VCaP (cell line): ENCODE measurements at regions not wholly inside any gene's neighbourhood (a gene's known extent, or its start where the extent isn't known, plus 50 kb on each side); places are given as distances from the start of the nearest gene placed in this dataset.

ENCODE experiments used
- H3K27ac ChIP-seq: fragments of 450-650 bp; 2 replicates; pipeline ENCODE4 v1.5.1; 2017
- TF ChIP-seq, protein P1 (sequence below): fragments of 450-650 bp; conservative IDR thresholded peaks from 2 replicates; pipeline ENCODE4 v1.5.1; 2017; ENCODE audit warnings: mild to moderate bottlenecking, moderate library complexity

DNA sequence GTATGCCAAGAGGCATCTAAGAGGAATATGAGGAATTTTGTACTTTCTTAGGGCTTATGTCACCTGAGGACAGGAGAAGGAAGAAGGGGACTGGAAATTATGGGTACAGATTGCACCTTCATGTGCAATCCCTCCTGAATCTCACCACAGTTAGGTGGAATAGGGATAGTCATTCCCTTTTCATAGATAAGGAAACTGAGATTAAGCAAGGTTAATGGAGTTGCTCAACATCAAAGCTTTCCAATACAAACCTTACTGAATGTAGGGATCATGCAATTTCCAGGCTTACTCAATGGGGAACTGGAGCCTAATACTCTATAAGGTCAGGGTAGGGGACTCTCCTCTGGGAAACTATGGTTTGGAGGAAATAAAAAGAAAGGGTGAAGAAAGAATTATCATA lies 133.0 kb downstream of the C11orf87 start:
- TF ChIP-seq, protein P1, sequence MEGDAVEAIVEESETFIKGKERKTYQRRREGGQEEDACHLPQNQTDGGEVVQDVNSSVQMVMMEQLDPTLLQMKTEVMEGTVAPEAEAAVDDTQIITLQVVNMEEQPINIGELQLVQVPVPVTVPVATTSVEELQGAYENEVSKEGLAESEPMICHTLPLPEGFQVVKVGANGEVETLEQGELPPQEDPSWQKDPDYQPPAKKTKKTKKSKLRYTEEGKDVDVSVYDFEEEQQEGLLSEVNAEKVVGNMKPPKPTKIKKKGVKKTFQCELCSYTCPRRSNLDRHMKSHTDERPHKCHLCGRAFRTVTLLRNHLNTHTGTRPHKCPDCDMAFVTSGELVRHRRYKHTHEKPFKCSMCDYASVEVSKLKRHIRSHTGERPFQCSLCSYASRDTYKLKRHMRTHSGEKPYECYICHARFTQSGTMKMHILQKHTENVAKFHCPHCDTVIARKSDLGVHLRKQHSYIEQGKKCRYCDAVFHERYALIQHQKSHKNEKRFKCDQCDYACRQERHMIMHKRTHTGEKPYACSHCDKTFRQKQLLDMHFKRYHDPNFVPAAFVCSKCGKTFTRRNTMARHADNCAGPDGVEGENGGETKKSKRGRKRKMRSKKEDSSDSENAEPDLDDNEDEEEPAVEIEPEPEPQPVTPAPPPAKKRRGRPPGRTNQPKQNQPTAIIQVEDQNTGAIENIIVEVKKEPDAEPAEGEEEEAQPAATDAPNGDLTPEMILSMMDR, result no peak
- no peak overlapping the region for H3K27ac ChIP-seq

DNA sequence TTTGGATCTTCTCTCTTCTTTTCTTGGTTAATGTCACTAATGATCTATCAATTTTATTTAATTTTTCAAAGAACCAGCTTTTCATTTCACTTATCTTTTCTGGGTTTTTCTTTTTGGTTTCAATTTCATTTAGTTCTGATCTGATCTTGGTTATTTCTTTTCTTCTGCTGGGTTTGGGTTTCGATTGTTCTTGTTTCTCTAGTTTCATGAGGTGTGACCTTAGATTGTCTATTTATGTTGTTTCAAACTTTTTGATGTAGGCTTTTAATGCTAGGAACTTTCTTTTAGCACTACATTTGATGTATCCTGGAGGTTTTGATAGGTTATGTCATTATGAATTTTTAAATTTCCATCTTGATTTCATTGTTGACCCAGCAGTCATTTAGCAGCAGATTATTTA lies 142.3 kb downstream of the C11orf87 start:
- TF ChIP-seq, protein P1, result no peak
- H3K27ac ChIP-seq, result no peak overlapping the region

DNA sequence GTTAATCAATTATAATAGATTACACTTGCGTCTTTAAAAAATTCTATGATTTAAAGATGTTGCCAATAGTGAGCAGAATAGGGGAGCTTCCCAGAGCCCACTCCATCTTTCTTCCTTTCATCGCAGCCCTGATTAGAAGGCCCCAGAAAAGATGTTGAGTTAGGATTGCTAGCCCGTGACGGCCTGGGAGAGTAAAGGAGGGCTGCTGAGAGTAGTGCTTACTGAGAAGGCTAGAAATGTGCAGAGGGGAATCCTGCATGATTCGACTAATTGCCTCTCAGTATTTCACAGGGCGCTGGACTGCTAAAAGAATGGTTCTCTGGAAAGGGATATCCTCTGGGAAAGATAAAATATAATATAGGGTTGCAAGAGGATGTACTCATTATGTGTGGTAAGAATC lies 160.5 kb downstream of the C11orf87 start:
- TF ChIP-seq, protein P1, result no peak
- no peak overlapping the region for H3K27ac ChIP-seq

DNA sequence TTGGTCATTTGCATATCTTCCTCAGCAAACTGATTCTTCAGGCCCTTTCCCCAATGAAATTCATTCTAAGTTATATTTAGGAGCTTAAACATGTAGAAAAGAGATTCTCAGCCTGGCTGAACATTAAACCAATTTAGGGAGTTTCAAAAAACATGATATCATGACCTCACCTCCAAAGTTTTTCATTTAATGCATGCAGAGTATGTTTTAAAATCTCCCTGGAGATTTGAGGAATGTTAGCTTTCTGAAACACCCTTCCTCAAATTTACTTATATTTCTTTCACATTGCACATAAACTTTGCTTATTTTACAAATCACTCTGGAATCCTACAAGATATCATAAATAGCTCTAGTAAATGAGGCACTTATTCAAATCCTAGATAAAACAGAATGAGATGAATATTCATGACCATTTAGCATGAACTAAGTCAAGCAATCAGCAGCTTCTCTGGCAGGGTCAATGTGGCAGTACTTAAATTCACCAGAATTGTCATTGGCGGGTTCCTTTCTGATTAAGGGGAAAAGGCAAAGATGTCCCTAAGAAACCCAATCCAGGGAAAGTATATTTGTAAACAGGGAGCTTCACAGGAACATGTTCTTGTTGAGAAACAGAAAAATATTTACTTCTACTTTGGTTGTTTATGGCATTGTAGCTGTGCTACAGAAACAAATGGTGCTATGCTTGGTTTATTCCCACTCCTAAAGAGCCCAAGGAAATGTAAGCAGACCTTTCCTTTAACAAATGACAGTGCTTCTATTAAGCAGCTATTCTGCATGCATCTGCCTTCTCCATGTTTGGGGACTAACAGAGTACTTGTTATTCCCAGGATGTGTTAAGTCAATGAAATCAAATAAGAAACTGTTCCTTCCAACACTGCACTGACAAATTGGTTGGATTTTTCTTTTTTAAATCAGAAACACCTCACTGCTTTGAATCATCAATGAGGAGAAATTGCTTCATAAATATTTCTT lies 162.3 kb downstream of the C11orf87 start:
- H3K27ac ChIP-seq, result no peak overlapping the region
- TF ChIP-seq, protein P1, result no peak

DNA sequence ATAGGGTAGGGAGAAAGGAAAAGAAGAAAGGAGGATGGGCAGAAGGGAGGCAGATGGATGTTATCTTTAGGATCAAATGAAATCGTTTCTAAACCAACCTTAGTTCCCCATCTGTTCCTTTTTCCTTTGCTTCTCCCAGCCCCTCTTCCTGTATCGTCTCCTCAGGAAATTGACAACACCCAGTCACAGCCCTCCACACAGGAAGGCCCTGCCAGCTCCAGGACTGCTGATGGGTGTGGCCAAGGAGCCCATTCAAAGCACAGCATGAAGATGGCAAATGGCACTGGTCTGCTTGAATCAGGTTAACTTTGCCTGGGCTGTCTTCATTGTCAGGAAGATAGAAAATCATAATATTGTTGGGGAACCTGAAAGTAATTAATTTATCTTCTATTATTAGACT lies 164.8 kb downstream of the C11orf87 start:
- no peak overlapping the region for H3K27ac ChIP-seq
- TF ChIP-seq, protein P1, result no peak

DNA sequence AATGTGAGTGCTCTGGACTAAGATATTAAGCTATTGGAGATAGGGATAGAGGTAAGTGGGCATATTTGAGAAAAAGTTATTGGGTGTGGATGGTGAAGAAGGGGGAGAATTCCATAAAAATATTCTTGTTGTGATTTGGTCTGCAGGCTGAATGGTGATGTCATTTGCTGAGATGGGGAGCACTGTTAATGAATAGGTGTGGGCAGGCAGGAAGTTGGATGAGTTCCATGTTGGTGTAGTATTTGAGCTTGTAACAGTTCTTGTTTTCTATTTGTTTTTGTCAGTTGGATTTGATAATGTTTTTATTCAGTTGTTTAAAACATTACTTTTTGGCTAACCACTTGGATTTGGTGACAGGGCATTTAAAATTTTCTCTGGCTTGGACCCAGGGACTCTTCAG lies 168.8 kb downstream of the C11orf87 start:
- H3K27ac ChIP-seq, result no peak overlapping the region
- TF ChIP-seq, protein P1, result no peak

DNA sequence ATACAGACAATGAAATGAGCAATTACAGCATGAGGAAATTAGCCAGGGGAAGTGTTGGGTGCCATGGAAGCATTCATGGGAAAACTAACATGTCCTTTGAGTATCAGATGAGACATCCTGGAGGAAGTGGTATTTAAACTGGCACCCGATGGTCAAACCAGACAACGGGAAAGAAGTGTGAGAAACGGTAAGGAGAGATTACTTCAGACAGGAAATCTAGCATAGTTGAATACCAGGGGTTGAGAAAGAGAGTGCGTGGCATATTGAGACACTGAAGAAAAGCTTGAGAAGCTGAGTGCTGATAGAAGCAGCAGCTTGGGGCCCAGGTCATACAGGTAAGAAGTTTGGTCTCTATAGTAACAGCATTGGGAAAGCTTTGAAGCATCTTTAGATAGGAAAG lies 175.3 kb downstream of the C11orf87 start:
- H3K27ac ChIP-seq, result no peak overlapping the region
- TF ChIP-seq, protein P1, result no peak
